Head of caudate nucleus (tissue), 42 donors: ENCODE measurements at regions not wholly inside any gene's neighbourhood (a gene's known extent, or its start where the extent isn't known, plus 50 kb on each side); places are given as distances from the start of the nearest gene placed in this dataset.
"Not testable (repeated sequence)": the region's sequence is repeated elsewhere in the genome, so short reads cannot be mapped to it uniquely, and the experiment has no call there.

Source experiments
- DNase-seq, 42 donors: peaks; one replicate each; pipeline versions ENCODE4 v3.0.0 to v3.0.0-alpha.2; 2020 to 2021; ENCODE audit warnings: mixed read lengths in 7 of 42
- intact Hi-C: fragments of 100-400 bp; cut with DNase I; formaldehyde crosslinking; loops from one replicate; pipeline ENCODE4 v1.15.0; 2022

DNA sequence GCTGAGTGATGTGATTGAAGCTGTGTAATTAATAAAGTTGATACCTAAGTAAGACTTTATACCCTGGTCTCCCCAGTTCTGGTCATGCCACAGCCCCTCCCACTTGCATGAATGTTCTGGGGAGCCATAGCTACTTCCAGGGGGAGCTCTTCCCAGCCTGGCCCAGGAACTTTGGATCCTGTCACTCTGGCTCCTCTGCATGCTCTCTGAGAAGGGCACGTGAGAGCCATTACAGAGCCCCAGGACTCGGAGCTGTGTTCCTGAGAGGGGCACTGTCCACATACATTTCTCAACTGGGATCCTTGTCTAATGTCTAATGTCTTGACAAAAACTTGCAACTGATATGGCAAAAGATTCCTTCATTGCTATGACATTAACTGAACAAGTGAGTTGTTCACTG lies 173.9 kb upstream of the NPY start:
- DNase-seq = no peak
- intact Hi-C loops = no loop called here

DNA sequence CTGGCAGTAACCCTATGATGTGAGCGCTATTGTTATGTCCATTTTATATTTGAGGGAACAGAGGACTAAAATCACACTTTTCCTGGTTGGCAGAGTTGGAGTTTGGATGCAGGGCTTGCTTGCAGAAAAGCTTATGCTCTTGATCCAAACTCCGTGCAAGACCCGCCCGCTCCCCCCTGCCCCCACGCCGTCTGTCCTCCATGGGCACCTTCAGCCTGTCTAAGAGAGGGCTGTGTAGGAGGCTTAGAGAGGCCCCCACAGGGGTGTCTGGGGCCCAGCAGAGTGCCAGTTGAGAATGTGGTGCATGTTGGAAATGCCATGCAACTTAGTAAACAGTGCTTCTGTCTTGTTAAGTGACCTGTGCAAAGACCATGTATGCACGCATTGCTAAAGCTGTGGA lies 170.5 kb upstream of the NPY start:
- intact Hi-C loops = no loop called here
- DNase-seq = no peak

DNA sequence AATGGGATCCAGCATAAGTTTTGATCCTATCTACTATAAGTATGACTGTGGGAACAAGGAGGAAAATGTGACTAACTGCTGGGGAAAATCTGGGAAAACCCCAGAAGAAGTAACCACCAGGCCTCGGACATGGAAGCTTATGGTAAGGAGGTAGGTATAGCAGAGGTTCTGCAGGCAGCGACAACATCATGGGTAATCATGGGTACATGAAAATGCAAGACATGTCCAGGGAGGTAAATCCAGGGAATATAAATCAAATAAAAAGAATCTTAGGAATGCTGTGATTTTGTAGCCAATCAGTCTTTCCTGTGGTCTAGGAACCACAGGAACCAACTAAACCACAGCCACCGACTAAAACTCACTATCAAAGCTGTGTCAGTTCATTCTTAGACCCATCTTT lies 168.3 kb upstream of the NPY start:
- no peak for DNase-seq
- intact Hi-C loops = no loop called here

DNA sequence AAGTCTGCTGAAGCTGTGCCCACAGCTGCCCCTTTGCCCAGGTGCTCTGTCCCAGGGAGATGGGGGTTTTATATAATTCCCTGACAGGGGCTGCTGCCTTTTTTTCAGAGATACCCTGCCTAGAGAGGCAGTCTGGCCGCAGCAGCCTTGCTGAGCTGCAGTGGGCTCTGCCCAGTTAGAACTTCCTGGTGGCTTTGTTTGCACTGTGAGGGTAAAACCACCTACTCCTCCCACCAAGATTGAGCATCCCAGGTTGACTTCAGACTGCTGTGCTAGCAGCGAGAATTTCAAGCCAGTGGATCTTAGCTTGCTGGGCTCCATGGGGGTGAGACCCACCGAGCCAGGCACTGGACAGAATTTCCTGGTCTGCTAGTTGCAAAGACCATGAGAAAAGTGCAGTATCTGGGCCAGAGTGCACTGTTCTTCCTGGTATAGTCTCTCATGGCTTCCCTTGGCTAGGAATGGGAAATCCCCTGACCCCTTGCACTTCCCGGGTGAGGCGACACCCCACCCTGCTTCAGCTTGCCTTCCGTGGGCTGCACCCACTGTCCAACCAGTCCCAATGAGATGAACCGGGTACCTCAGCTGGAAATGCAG lies 166.0 kb upstream of the NPY start:
- DNase-seq = not testable (repeated sequence)

DNA sequence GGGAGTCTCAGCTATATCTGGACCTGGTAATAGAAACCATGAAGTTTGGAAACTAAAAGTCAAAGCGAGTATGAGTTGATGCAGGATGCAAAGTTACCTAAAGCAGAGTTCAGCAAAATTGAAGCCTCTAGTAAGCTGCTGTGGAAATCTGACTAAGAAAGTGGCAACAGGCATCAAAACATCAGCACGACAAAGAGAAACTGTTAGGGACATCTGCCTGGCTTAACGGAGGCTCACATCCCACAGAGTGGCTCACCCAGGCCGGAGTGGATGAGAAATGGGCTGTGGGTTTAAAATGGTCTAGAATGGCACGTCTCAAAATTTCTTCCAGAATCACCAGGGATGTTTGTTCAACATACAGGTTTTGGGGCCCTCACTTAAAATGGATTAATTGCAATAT lies 164.1 kb upstream of the NPY start:
- intact Hi-C loops = no loop called here
- peak in 1 of 42 donors; percentile 37 for DNase-seq

More for the DNA sequence above, 166.0 kb upstream of the NPY start:
- intact Hi-C loops = not testable (repeated sequence)

DNA sequence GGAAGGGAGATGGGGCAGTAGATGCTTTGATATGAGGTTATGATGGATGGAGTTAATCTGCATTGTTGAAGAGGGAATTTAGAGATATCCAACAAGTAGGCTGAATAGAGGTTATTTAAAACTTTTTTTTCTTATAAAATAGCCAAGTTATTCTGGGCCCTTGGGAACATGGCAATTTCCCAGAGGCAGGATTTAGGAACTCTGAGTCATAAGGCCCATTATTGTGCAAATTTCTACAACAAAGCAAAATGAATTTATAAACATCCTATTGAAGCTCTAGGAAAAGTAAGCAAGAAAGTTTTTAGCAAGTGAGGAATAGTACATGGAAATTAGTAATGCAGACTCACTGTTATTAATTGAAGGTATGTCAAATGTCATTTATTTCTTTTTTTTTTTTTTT lies 160.9 kb upstream of the NPY start:
- peak in 1 of 42 donors; percentile 32 for DNase-seq
- intact Hi-C loops = no loop called here

DNA sequence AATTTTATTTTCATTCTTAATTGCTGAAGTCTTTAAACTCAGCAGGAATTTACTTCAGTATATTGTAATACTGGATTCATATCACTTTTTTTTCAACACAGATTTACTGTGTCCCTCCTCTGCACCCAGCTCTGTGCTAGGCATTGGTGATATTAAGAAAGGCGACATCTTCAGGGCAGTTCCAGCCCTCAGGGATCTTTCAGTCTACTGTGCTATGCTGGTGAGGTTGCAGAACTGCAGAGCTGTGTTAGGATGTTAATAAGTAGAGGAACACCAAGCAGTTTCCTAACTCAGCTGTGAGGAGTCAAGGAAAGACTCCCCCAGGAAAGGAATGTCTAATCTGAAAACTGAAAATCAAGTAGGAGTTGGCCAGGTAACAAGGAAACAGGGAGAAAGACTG lies 158.2 kb upstream of the NPY start:
- intact Hi-C loops = no loop called here
- no peak for DNase-seq

DNA sequence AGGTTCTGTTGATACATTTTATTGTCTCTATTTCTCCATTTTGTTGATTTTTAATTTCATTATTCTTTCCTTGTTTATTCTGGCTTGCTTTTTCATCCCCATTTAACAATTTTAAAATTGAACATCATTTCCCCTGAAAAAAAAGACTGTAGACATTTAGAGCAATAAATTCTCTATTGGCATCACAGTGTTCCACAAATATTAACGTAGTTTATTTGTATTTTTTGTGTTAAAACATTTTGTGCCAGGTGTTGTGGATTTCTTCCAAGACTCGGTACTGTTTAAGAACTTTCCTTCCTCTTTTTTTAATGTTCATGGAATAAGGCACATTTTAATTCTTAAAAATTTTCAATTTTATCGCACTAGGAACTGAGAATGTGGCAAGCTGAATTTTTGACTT lies 156.1 kb upstream of the NPY start:
- intact Hi-C loops = no loop called here

DNA sequence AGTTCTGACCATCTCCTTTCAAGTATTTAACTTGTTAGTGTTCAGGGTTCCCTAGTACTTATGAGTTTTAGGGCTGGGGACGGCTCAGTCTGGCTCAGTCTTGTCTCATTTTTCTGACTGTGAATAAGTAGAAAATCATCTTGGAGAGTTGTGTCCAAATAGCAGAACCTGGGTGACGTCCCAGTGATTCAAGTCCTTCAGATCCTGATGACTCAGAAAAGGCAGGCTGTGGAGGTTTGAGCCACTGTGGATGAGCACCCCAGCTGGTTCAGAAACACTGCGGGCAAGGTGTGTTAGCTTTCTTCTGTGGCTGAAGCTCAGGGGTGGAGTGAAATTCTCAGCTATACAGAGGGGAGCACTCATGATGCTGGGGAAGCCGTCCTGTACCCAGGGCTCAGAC lies 154.4 kb upstream of the NPY start:
- DNase-seq = peak in 1 of 42 donors; percentile 20
- intact Hi-C loops = no loop called here

More for the DNA sequence above, 156.1 kb upstream of the NPY start:
- no peak for DNase-seq

DNA sequence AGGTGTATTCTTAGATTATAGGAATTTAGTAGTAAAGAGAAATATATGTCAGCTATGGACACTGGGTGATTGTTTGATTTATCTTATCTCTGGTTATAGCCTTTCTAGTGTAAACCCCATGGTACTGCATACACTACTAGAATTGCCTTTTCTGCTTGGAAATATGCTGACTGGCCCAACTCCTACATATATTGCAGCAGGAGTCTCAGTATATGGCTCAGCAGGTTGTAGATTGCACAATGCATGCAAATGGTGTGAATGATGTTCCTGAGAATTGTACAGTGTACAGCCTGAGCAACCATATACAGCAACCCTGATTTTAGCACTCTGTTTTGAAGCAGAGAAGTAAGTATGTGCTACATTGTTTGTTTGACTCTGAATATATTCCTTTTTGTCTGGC lies 153.4 kb upstream of the NPY start:
- intact Hi-C loops = no loop called here
- DNase-seq = no peak

DNA sequence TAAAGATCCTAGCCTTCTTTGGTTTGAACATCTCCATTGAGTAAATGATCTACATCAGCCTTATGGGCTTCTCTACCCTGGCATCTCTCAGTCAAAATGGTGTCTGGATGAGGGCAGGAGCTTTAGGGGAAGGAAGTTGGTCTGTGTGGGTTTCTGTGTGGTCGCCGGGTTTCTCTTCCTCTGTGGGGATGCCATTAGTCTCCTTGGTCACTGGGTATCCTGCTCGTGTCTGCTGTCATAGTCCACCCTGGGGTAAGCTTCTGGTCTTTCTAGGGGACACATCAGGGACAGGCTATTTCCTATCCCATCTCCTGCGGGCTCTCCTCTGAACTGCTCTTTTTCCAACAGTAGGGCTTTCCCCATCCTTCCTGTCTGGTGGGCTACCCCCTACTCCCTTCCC lies 150.3 kb upstream of the NPY start:
- DNase-seq = peak in 1 of 42 donors; percentile 12
- intact Hi-C loops = no loop called here

DNA sequence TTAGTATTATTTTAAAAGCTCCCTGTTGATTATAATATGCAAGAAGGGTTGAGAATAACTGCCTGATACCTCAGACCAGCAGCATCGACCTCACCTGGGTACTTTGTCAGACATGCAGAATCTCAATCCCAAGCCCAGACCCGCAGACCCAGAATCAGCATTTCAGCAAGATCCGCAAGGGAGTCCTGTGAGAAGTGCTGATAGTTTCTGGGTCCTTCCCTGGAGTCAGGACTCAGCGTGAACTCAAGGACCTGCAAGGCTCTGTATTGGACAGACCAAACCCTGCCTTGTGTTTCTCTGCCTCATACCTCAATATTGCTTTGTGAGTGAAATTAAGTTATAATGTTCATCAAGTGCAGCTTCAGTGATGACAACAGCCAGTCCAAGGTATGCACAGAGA lies 149.5 kb upstream of the NPY start:
- peak in 1 of 42 donors; percentile 13 for DNase-seq
- intact Hi-C loops = no loop called here

DNA sequence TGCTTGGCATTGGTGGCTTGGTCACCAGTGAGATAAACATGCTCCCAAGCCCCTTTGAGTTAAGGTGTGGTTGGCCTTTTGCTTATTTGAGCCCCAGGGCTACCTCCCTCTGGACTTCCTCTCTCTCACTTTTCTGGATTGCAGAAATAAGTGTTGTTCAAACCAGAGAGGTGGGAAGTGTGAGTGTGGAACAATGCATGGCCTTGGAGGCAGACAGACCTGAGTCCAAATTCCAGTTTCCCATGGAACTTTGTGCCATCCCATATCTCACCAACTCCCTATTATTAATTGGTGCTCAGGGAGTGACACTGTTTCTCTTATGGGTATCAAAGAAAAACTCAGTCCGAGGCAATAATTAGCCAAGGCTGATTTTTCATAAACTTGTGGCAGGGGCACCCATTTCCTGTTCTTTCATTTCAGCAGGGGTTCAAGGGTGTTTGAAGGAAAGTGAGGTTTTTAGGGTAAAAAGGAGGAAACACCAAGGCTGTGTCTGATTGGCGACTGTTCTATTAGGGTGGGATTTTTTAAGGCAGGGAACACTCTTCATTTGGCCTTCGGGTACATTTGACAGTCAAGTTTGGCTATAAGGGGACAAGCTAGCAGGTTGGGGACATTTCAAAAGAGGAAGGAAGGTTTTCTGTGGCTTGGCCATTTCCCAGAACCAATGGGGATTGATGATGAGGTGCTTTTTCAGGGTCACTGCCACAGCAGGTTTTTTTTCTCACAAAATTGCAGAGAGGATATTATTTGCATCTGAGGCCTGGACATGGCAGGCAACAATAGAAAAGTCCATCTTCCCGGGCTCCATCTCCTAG lies 148.8 kb upstream of the NPY start:
- intact Hi-C loops = no loop called here
- peak in 1 of 42 donors; percentile 20 for DNase-seq

DNA sequence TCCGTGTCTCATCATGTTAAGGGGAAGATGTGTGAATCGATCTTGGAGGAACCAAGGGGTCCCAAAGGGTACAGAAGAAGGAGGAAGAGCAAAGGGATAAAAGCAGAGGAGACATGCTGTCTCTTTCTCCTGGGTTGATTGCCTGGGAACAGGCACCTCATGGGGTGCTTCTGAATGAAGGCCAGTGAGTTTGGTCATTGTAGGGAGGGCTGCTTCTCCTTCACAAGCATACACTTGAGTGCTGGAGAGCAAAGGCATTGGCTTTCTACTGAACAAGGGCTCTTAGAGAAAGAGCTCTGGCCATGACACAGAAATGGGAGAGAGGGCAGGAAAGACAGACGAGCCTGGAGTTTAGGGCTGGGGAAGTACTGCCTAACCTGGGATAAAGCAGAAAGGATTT lies 146.7 kb upstream of the NPY start:
- DNase-seq = peak in 1 of 42 donors; percentile 8
- intact Hi-C loops = no loop called here

DNA sequence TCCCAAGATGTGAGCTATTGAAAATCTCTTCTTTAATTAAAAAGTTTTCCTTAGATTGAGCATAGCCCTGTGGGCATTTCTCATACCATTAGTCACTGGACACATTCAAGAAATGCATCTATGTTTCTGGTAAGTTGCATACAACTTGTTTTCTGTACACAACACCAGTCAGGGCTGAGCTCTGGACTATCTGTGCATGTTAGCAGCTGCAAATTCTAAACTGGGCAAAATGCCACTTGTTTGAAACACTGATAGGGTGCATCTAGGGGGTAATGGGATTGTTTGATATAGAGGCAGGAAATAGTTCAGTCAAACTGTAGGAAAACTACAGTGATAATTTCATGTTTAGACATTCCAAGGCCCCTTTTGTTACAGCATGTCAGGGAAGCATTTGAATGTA lies 145.6 kb upstream of the NPY start:
- intact Hi-C loops = no loop called here
- no peak for DNase-seq

DNA sequence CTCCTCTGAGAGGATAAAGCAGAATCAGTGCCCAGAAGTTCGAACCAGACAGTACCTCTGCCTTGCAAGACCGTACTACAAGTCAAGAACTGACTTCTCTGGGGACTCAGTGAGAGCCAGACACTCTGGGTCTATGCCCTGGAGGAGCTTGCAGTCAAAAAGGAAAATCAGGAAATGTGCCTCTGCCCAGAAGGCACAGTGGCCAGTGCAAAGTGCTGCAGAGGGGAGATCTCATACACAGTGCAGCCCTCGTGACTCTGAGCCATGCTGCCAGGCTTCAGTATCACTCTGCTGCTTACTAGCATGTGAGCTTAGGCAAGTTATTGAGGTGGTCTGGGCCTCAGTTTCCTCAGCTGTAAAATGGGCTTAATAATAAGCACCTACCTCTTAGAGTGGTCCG lies 144.0 kb upstream of the NPY start:
- DNase-seq = peak in 1 of 42 donors; percentile 31
- intact Hi-C loops = no loop called here

DNA sequence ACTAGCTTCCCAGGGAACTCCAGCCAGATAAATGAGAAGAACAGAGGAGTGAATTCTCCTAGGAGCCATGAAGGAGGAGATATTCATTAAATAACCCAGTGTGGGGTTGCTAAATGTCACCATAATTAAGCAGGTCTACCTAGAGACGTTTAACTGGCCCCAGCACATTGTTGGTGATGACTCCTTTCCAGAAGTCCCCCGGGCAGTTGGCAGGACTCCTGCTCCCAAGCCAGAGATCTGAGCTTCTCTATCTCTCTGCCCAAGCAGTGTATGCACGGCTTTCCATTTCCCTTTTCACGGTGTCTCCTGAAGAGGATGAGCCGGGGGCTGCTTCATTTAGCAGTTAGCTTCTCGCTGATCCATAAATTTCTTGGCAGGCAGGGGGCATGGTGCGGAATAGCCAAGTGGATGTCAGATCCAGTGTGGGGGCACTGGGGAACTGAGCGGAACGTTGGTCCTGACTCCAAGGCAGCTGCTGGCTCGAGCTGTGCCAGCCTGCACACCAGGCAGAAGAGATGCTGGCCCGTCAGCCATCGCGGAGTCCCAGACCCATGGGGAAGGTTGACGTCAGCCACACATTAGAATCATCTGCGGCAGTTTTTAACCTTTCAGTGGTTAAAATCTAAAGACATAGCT lies 142.0 kb upstream of the NPY start:
- intact Hi-C loops = no loop called here
- DNase-seq = peak in 1 of 42 donors; percentile 38

DNA sequence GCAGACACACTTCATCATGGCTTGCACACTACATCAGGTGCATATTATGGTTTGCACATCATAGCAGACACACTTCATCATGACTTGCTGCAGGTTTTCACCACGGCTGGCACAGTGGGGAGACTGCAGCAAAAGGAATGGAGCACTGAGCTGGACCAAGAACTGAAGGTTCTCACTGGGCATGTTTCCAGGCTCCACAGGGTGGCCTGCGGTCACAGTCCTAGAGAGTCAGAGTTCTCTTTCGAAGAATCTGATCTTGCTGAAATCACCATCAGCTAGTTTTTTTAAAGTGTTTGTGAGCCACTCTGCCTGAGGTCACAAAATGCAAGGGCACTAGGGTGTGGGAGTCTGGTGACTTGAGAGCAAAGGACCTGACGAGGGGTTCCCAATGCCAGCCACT lies 140.4 kb upstream of the NPY start:
- peak in 1 of 42 donors; percentile 22 for DNase-seq
- intact Hi-C loops = no loop called here

DNA sequence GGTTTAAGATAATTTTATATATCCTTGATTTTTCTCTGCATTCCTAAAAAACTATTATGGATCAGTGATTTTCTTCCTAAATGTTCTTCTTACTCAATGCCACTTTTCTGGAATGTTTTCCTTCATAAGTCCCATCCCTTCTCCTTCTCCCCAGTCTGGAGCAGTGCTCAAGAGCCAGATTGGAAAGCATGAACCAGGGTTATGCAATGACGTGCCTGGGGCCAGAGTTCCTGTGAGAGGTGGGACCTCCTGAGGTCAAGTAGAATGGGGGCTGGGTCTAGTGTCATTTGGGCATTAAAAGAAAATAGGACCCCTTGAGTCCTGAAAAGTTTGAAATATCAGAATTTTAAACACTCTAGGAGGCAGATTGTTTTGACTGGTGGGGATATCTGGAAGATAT lies 132.0 kb upstream of the NPY start:
- DNase-seq = no peak
- intact Hi-C loops = no loop called here

DNA sequence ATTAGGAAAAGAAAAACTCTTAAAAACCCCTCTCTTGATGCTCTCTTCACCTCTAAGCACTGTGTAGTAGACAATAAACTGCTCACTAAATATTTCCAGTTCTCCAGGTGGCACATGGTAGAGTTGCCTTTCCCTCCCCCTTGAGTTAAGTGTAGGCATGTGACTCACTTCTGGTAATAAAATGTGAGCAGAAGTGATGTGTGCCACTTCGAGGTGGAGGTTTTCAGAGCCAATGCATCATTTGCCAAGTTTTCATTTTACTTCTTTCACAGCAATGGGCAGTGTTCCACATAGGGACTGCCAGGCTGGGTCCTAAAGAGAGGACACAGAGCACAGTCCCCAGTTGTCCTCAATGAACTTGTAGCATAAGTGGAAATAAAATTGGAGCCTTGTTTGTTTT lies 131.6 kb upstream of the NPY start:
- intact Hi-C loops = no loop called here
- no peak for DNase-seq
